CD8-positive, alpha-beta memory T cell (primary cell): ENCODE measurements at regions not wholly inside any gene's neighbourhood (a gene's known extent, or its start where the extent isn't known, plus 50 kb on each side); places are given as distances from the start of the nearest gene placed in this dataset.

ENCODE experiments used
- CTCF ChIA-PET: fragments of 350-600 bp; sonication (Branson Sonifier 250); formaldehyde crosslinking; loops from one replicate; lab custom pipeline; 2021; ENCODE audit warnings: antibody characterized with exemption; lab: Charles Lee
- POLR2A ChIA-PET: fragments of 350-600 bp; sonication (Branson Sonifier 250); formaldehyde crosslinking; loops from one replicate; lab custom pipeline; 2021; ENCODE audit warnings: antibody characterized with exemption; lab: Charles Lee
- DNase-seq, 5 donors: peaks; one replicate each; pipeline versions ENCODE4 v3.0.0 to v3.0.0-alpha.2; 2020 to 2022; ENCODE audit warnings: mixed read lengths in 1 of 5
- H3K27ac ChIP-seq: one replicate; pipeline ENCODE4 v1.7.0; 2013; ENCODE audit warnings: low read depth, mild to moderate bottlenecking, low read length, moderate library complexity
- H3K27me3 ChIP-seq: 2 replicates; pipeline ENCODE4 v1.7.0; 2013; ENCODE audit warnings: low read length, mild to moderate bottlenecking; ENCODE audit not compliant: insufficient read depth, poor library complexity, severe bottlenecking
- H3K36me3 ChIP-seq: 2 replicates; pipeline ENCODE4 v1.7.0; 2013; ENCODE audit warnings: mild to moderate bottlenecking, low read length, moderate library complexity; ENCODE audit not compliant: insufficient read depth
- H3K4me1 ChIP-seq: 2 replicates; pipeline ENCODE4 v1.7.0; 2013; ENCODE audit warnings: mild to moderate bottlenecking, low read length, moderate library complexity; ENCODE audit not compliant: insufficient read depth
- H3K4me3 ChIP-seq: 2 replicates; pipeline ENCODE4 v1.7.0; 2013; ENCODE audit warnings: mild to moderate bottlenecking, low read length
- H3K9me3 ChIP-seq: 2 replicates; pipeline ENCODE4 v1.7.0; 2013; ENCODE audit warnings: mild to moderate bottlenecking, low read length
- H3K27ac Mint-ChIP-seq, 8 donors: one replicate each; pipeline ENCODE4 v1.8.0; 2020 to 2021; ENCODE audit warnings: mixed read lengths in 8 of 8, mild to moderate bottlenecking in 6 of 8, inconsistent platforms in 3 of 8, moderate library complexity in 3 of 8
- H3K27me3 Mint-ChIP-seq, 2 donors: one replicate each; pipeline ENCODE4 v1.8.0; 2020 to 2021; ENCODE audit warnings: mixed read lengths in 2 of 2, mild to moderate bottlenecking in 1 of 2, moderate library complexity in 1 of 2
- H3K36me3 Mint-ChIP-seq, 3 donors: one replicate each; pipeline ENCODE4 v1.8.0; 2020 to 2021; ENCODE audit warnings: mixed read lengths in 3 of 3, inconsistent platforms in 1 of 3, mild to moderate bottlenecking in 1 of 3
- H3K4me1 Mint-ChIP-seq, 3 donors: one replicate each; pipeline ENCODE4 v1.8.0; 2020 to 2021; ENCODE audit warnings: mixed read lengths in 3 of 3, inconsistent platforms in 1 of 3, mild to moderate bottlenecking in 1 of 3
- H3K4me3 Mint-ChIP-seq, 7 donors: one replicate each; pipeline ENCODE4 v1.8.0; 2020 to 2021; ENCODE audit warnings: mixed read lengths in 7 of 7, mild to moderate bottlenecking in 6 of 7, moderate library complexity in 4 of 7, inconsistent platforms in 2 of 7
- H3K9me3 Mint-ChIP-seq, 5 donors: one replicate each; pipeline ENCODE4 v1.8.0; 2020 to 2022; ENCODE audit warnings: mixed read lengths in 5 of 5, mild to moderate bottlenecking in 3 of 5, moderate library complexity in 2 of 5, inconsistent platforms in 1 of 5

DNA sequence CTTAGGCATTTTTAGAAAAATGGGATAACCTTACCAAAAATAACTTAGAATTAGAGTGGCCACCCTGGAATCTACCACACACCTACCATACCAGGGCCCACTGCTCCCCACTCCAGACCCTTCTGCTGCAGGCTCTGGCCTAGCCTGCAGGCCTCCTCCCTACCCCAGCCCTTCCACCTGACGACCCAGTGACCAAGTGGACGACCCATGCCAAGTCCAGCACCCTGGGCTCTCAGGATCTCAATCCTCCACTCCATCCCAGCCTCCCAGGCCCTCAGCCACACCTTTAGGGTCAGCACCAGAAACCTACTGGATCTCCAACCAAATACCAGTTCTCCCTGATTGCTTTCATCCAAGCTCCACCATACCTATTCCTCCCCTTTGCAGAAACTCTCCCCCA lies 145.8 kb downstream of the TPRA1 start:
- Histone ChIP-seq H3K4me3 (no peak overlapping the region), H3K36me3 (no peaks in the 10 kb centered on the region), H3K27ac (no peak overlapping the region), H3K27me3 (no peaks in the 10 kb centered on the region), H3K9me3 (no peaks in the 10 kb centered on the region), H3K4me1 (no peaks in the 10 kb centered on the region)
- peaks cover 0 to 1% (median 0%) of the 10 kb centered on the region in 5 donors for H3K9me3 Mint-ChIP-seq
- H3K4me1 Mint-ChIP-seq = no peaks in the 10 kb centered on the region
- DNase-seq = no peak
- no peaks in the 10 kb centered on the region for H3K36me3 Mint-ChIP-seq
- no peak overlapping the region for H3K4me3 Mint-ChIP-seq
- CTCF ChIA-PET = interaction anchor here (1.4 kb wide), 1 partner anchor 9 kb away, joined by 3 read pairs; no protein-coding TSS in a partner anchor
- peaks cover 29 to 51% of the 10 kb centered on the region in 2 donors for H3K27me3 Mint-ChIP-seq
- no peak overlapping the region for H3K27ac Mint-ChIP-seq
- POLR2A ChIA-PET = no interaction called here

DNA sequence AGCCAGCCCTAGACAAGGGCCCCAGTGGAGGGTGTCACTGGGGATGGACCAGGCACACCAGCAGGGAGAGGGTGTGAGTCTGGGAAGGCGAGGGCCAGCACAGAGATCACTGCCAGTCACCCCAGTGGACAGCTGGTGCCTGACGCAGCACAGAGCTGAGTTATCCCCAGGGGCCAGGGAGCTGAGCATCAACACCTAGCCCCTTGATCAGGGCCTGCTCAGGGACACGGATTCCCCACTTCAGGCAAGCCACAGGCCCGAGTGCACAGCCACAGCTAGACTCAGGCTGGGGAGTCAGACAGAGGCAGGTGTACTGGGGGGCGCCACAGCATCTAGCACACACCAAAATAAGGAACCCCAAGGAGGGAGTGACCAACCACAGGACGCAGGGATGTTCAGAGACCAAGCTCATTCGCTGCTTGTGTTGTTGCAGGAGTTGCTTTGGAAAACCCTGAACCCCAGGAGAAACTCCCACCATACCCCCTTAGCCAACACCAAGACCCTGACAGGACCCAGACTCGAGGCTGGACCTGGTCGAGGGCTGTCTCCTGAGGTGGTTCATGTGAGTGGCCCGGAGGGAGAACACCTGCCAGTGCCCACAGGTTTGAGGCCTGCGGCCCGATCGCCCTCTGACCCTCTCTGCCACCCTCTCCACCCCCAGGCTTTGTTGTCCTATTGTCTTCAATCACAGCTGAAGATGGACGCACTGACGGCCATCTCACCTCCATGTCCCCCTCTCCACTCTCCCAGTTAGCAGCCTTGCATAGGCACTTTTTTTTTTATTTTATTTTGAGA lies 146.8 kb downstream of the TPRA1 start:
- Histone ChIP-seq H3K4me3 (no peak overlapping the region), H3K4me1 (no peaks in the 10 kb centered on the region), H3K27me3 (no peaks in the 10 kb centered on the region), H3K27ac (no peak overlapping the region), H3K36me3 (no peaks in the 10 kb centered on the region), H3K9me3 (no peaks in the 10 kb centered on the region)
- Mint-ChIP-seq H3K36me3 (no peaks in the 10 kb centered on the region), H3K27me3 (peaks cover 21 to 41% of the 10 kb centered on the region in 2 donors), H3K4me1 (no peaks in the 10 kb centered on the region), H3K27ac (peak overlapping the region in 1 of 8 donors; percentile 40), H3K9me3 (peaks cover 0 to 1% (median 0%) of the 10 kb centered on the region in 5 donors), H3K4me3 (no peak overlapping the region)
- no peak for DNase-seq
- POLR2A ChIA-PET = no interaction called here
- CTCF ChIA-PET = interaction anchor here (1.4 kb wide), 1 partner anchor 10 kb away, joined by 3 read pairs; no protein-coding TSS in a partner anchor

DNA sequence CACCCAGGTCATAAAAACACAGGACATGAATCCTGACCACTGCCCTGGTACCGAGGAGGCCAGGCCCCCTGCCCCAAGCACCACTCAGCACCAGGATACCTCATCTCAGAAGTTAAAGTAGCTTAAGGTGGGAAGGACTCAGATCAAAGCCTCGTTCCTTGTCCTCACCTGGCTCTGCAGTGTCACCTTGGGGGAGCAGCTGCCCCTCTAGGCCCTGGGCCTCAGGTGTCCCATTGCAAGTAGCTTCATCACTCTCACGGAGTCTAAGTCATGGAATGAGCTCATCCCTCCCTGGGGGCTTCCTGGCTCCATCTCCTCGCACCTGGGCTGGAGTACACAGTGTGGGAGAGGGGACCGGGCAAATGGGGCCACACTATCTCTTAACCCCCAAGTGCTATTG lies 148.0 kb downstream of the TPRA1 start:
- H3K27ac Mint-ChIP-seq = no peak overlapping the region
- H3K4me3 Mint-ChIP-seq = no peak overlapping the region
- no peak overlapping the region for H3K27ac ChIP-seq
- ChIA-PET POLR2A (no interaction called here), CTCF (no interaction called here)
- no peaks in the 10 kb centered on the region for H3K27me3 ChIP-seq
- no peaks in the 10 kb centered on the region for H3K4me1 Mint-ChIP-seq
- no peaks in the 10 kb centered on the region for H3K9me3 ChIP-seq
- DNase-seq = no peak
- H3K27me3 Mint-ChIP-seq = peaks cover 19 to 29% of the 10 kb centered on the region in 2 donors
- H3K9me3 Mint-ChIP-seq = no peaks in the 10 kb centered on the region
- H3K4me1 ChIP-seq = no peaks in the 10 kb centered on the region
- H3K36me3 Mint-ChIP-seq = no peaks in the 10 kb centered on the region
- no peaks in the 10 kb centered on the region for H3K36me3 ChIP-seq
- no peak overlapping the region for H3K4me3 ChIP-seq

DNA sequence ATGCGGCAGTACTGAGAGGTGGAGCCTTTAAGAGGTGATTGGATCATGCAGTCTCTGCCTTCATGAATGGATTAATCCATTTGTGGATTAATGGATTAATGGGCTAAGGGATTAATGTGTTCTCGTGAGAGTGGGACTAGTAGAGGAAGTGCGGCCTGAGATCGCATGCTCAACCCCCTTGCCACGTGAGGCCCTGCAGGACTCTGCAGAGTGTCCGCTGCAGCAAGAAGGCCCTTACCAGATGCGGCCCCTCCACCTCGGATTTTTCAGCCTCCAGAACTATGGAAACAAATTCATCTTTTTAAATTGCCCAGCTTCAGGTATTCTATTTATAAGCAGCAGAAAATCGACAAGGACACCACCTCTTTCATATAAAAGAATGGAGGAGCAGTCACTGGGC lies 148.8 kb downstream of the TPRA1 start:
- H3K4me3 Mint-ChIP-seq = no peak overlapping the region
- POLR2A ChIA-PET = no interaction called here

DNA sequence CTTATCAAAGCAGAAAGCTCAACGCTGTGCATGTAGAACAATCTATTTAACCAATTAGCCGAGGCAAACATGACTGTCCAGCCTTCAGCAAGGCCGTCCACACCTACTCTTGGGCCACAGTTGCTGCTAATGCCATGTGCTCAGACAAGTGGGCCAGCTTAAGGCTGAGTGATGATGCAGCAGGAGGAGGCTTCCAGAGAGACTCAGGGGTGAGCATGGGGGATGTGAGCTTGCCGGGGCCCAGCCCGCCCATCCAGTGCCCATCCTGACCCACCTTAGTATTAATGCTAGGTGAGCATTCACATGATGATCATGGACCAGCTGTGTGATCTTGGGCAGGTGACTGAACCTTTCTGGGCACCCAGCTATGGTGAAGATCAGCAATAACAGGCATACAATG lies 150.1 kb downstream of the TPRA1 start:
- no peaks in the 10 kb centered on the region for H3K27me3 ChIP-seq
- H3K4me1 Mint-ChIP-seq = no peaks in the 10 kb centered on the region
- no peak overlapping the region for H3K4me3 Mint-ChIP-seq
- peaks cover 9 to 12% of the 10 kb centered on the region in 2 donors for H3K27me3 Mint-ChIP-seq
- no peaks in the 10 kb centered on the region for H3K36me3 Mint-ChIP-seq
- no peaks in the 10 kb centered on the region for H3K9me3 Mint-ChIP-seq
- H3K4me1 ChIP-seq = no peaks in the 10 kb centered on the region
- no peaks in the 10 kb centered on the region for H3K36me3 ChIP-seq
- DNase-seq = no peak
- no peak overlapping the region for H3K4me3 ChIP-seq
- H3K27ac ChIP-seq = no peak overlapping the region
- no peaks in the 10 kb centered on the region for H3K9me3 ChIP-seq
- no peak overlapping the region for H3K27ac Mint-ChIP-seq
- POLR2A ChIA-PET = no interaction called here
- CTCF ChIA-PET = no interaction called here

More for the DNA sequence above, 148.8 kb downstream of the TPRA1 start:
- DNase-seq = no peak
- Histone ChIP-seq H3K9me3 (no peaks in the 10 kb centered on the region), H3K4me3 (no peak overlapping the region), H3K36me3 (no peaks in the 10 kb centered on the region), H3K4me1 (no peaks in the 10 kb centered on the region), H3K27ac (no peak overlapping the region), H3K27me3 (no peaks in the 10 kb centered on the region)
- CTCF ChIA-PET = no interaction called here
- peaks cover 15 to 22% of the 10 kb centered on the region in 2 donors for H3K27me3 Mint-ChIP-seq
- no peaks in the 10 kb centered on the region for H3K36me3 Mint-ChIP-seq
- no peaks in the 10 kb centered on the region for H3K9me3 Mint-ChIP-seq
- no peak overlapping the region for H3K27ac Mint-ChIP-seq
- no peaks in the 10 kb centered on the region for H3K4me1 Mint-ChIP-seq

DNA sequence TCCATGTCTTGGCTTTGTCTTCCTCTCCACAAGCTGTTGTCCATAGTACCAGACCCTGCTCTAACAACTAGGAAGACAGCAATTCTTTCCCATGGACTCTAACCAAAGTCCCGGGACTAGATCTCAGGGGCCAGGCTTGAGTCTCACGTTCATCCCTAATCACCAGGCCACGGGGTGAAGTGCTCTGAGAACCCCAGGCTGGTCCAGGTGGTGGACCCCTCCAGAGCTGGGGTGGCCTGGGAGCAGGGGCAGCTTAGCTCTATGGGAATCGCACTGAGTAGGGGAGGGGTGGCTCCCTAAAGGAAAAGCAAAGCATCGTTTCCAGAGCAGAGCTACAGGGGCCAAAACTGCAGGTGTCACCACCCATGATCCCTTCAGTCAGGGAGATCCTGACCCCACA lies 150.9 kb downstream of the TPRA1 start:
- H3K27ac Mint-ChIP-seq = no peak overlapping the region
- no peaks in the 10 kb centered on the region for H3K36me3 ChIP-seq
- H3K9me3 Mint-ChIP-seq = no peaks in the 10 kb centered on the region
- H3K9me3 ChIP-seq = no peaks in the 10 kb centered on the region
- H3K36me3 Mint-ChIP-seq = no peaks in the 10 kb centered on the region
- no peaks in the 10 kb centered on the region for H3K27me3 ChIP-seq
- CTCF ChIA-PET = no interaction called here
- H3K4me3 Mint-ChIP-seq = no peak overlapping the region
- no peak overlapping the region for H3K27ac ChIP-seq
- no peaks in the 10 kb centered on the region for H3K4me1 Mint-ChIP-seq
- POLR2A ChIA-PET = no interaction called here
- no peak overlapping the region for H3K4me3 ChIP-seq
- no peak for DNase-seq
- no peaks in the 10 kb centered on the region for H3K4me1 ChIP-seq
- peaks cover 3 to 5% of the 10 kb centered on the region in 2 donors for H3K27me3 Mint-ChIP-seq

DNA sequence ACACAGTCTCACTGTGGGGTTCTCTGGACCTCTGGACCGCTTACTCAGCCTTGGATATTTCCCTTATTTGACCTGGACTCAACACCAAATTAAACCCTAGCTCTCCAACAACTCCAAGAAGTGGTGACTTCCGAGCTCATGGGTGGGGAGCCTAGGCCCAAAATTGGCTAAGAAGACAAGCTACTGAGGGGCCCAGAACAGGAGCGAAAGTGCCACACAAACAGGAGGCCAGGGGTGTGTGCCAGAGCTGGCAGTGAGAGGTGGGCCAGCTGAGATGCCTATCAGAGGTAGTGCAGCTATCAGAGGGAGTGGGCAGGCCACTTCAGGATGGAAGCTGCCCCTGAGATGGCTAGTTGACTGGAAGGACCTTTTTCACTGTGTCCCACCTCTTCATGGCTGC lies 151.1 kb upstream of the PRR20G start:
- Histone ChIP-seq H3K4me1 (no peaks in the 10 kb centered on the region), H3K9me3 (no peaks in the 10 kb centered on the region), H3K27me3 (no peaks in the 10 kb centered on the region), H3K4me3 (no peak overlapping the region), H3K27ac (no peak overlapping the region), H3K36me3 (no peaks in the 10 kb centered on the region)
- H3K4me3 Mint-ChIP-seq = no peak overlapping the region
- H3K27me3 Mint-ChIP-seq = peaks cover 0 to 5% of the 10 kb centered on the region in 2 donors
- H3K9me3 Mint-ChIP-seq = no peaks in the 10 kb centered on the region
- H3K36me3 Mint-ChIP-seq = no peaks in the 10 kb centered on the region
- no peaks in the 10 kb centered on the region for H3K4me1 Mint-ChIP-seq
- no peak for DNase-seq
- POLR2A ChIA-PET = no interaction called here
- H3K27ac Mint-ChIP-seq = no peak overlapping the region
- CTCF ChIA-PET = no interaction called here

DNA sequence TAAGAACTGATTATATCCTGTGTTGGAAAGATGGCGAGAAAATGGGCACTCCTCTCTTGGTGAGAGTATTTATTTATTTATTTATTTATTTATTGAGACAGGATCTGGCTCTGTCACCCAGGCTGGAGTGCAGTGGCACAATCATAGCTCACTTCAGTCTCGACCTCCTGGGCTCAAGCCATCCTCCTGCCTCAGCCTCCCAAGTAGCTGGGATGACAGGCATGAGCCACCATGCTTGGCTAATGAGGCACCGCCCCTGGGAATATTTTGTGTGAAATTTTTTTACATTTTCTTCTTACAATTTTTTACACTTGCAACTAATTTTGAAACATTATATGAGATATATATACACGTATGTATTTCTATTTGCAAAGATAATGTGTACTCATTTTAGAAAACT lies 150.5 kb upstream of the PRR20G start:
- no peak overlapping the region for H3K4me3 Mint-ChIP-seq
- Histone ChIP-seq H3K27me3 (no peaks in the 10 kb centered on the region), H3K27ac (no peak overlapping the region), H3K4me3 (no peak overlapping the region), H3K9me3 (no peaks in the 10 kb centered on the region), H3K36me3 (no peaks in the 10 kb centered on the region), H3K4me1 (no peaks in the 10 kb centered on the region)
- H3K9me3 Mint-ChIP-seq = no peaks in the 10 kb centered on the region
- H3K27ac Mint-ChIP-seq = no peak overlapping the region
- DNase-seq = no peak
- peaks cover 0 to 5% of the 10 kb centered on the region in 2 donors for H3K27me3 Mint-ChIP-seq
- ChIA-PET POLR2A (no interaction called here), CTCF (no interaction called here)
- H3K36me3 Mint-ChIP-seq = no peaks in the 10 kb centered on the region
- no peaks in the 10 kb centered on the region for H3K4me1 Mint-ChIP-seq
